ENCODE measurements at regions not wholly inside any gene's neighbourhood (a gene's known extent, or its start where the extent isn't known, plus 50 kb on each side); places are given as distances from the start of the nearest gene placed in this dataset.

DNA sequence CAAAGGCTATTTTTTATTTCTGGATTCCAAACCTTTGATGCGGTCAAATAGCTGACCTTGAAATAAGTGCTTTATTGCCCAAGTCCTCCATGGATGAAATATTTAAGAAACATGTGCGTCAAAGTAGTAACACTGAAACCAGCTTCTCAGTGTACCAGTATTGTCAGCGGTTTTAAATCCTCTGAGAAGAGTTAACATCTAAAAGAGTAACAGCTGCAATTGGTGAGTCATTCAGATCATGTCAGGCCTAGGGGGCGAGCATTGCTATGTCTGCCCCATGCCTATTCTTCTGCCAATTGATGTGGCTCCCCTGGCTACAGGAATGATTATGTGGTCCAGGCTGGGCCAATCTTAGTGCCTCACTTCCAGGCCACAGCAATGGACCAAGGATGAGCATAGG is 263.3 kb upstream of the SORL1-AS1 start:
- Histone ChIP-seq H3K36me3 (ENCODE audit: control insufficient read depth in 1 of 2, insufficient read depth in 2 of 2, low read length in 2 of 2) (no peaks in the 10 kb centered on the region), H3K9me3 (ENCODE audit: control insufficient read depth in 1 of 2, insufficient read depth in 1 of 2, low read depth in 1 of 2, low read length in 2 of 2) (no peaks in the 10 kb centered on the region), H3K4me1 (ENCODE audit: control insufficient read depth in 1 of 2, insufficient read depth in 2 of 2, low read length in 2 of 2) (peaks cover 0 to 16% of the 10 kb centered on the region in 2 experiments; a peak in 1 of 4 replicates), H3K9me2 (ENCODE audit: insufficient read depth) (no peaks in the 10 kb centered on the region; the same call in 1 of the 2 replicates), H3K4me2 (ENCODE audit: low read length) (no peak overlapping the region), H3K27me3 (ENCODE audit: insufficient read depth, low read length) (no peaks in the 10 kb centered on the region), H3K9ac (ENCODE audit: low read length) (no peak overlapping the region), H2AFZ (ENCODE audit: low read depth, low read length, poor library complexity, severe bottlenecking) (no peak overlapping the region), H3K4me3 (replicated peaks in 1 of 2; ENCODE audit: low read depth in 1 of 2, low read length in 2 of 2) (no peak overlapping the region), H4K20me1 (ENCODE audit: insufficient read depth) (no peaks in the 10 kb centered on the region), H3K27ac (ENCODE audit: low read depth, low read length) (no peak overlapping the region), H3K79me2 (ENCODE audit: insufficient read depth, low read length) (no peaks in the 10 kb centered on the region)
- ChIA-PET CTCF (no interaction called here), POLR2A (no interaction called here), RAD21 (ENCODE audit: low non-redundant PET in 1 of 2, low total read pairs in 2 of 2, uncharacterized antibody in 2 of 2, unreplicated experiment in 2 of 2) (no interaction called here)
- DNase-seq (ENCODE audit: low read depth, low spot score): no peak
- BruUV-seq (replicated peaks): no TSS peak
- ATAC-seq: no peak
- TF ChIP-seq FOSL1 (IDR thresholded peaks at IDR 0.05; ENCODE audit: low read depth) (no peak), POLR2A (IDR thresholded peaks at IDR 0.05; ENCODE audit: borderline replicate concordance, extremely low read depth, insufficient read depth, insufficient read length) (no peak), ELF1 (IDR thresholded peaks at IDR 0.05; ENCODE audit: borderline replicate concordance, low read depth) (no peak), EGR1 (IDR thresholded peaks at IDR 0.05; ENCODE audit: low read depth) (no peak), JUND (IDR thresholded peaks at IDR 0.05) (no peak), SP1 (IDR thresholded peaks at IDR 0.05; ENCODE audit: low read depth) (no peak), SIN3A (IDR thresholded peaks at IDR 0.05; ENCODE audit: low read depth) (no peak), POLR2AphosphoS5 (IDR thresholded peaks at IDR 0.05; ENCODE audit: low read depth, low read length) (no peak), EZH2 (IDR thresholded peaks at IDR 0.05) (no peak), TCF7L2 (IDR thresholded peaks at IDR 0.05; ENCODE audit: borderline replicate concordance, extremely low read depth, insufficient read depth, insufficient read length) (no peak), YY1 (IDR thresholded peaks at IDR 0.05; ENCODE audit: extremely low read depth, insufficient replicate concordance, low read depth, low read length) (no peak), CEBPB (IDR thresholded peaks at IDR 0.05; ENCODE audit: low read depth) (no peak)
- TF ChIP-seq, protein P1, sequence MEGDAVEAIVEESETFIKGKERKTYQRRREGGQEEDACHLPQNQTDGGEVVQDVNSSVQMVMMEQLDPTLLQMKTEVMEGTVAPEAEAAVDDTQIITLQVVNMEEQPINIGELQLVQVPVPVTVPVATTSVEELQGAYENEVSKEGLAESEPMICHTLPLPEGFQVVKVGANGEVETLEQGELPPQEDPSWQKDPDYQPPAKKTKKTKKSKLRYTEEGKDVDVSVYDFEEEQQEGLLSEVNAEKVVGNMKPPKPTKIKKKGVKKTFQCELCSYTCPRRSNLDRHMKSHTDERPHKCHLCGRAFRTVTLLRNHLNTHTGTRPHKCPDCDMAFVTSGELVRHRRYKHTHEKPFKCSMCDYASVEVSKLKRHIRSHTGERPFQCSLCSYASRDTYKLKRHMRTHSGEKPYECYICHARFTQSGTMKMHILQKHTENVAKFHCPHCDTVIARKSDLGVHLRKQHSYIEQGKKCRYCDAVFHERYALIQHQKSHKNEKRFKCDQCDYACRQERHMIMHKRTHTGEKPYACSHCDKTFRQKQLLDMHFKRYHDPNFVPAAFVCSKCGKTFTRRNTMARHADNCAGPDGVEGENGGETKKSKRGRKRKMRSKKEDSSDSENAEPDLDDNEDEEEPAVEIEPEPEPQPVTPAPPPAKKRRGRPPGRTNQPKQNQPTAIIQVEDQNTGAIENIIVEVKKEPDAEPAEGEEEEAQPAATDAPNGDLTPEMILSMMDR (IDR thresholded peaks at IDR 0.05 in 2 of 3, conservative IDR thresholded peaks at IDR 0.05 in 1 of 3; ENCODE audit: borderline replicate concordance in 1 of 3, insufficient read depth in 1 of 3, low read depth in 2 of 3, low read length in 2 of 3): no peak
- TF ChIP-seq, protein P2, sequence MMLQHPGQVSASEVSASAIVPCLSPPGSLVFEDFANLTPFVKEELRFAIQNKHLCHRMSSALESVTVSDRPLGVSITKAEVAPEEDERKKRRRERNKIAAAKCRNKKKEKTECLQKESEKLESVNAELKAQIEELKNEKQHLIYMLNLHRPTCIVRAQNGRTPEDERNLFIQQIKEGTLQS (IDR thresholded peaks at IDR 0.05): no peak
- TF ChIP-seq, protein P3, sequence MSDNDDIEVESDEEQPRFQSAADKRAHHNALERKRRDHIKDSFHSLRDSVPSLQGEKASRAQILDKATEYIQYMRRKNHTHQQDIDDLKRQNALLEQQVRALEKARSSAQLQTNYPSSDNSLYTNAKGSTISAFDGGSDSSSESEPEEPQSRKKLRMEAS (IDR thresholded peaks at IDR 0.05): no peak
- intact Hi-C loops (cut with micrococcal nuclease): no loop called here

Measured in HCT116 (cell line).